Natural killer cell (primary cell): ENCODE measurements at regions not wholly inside any gene's neighbourhood (a gene's known extent, or its start where the extent isn't known, plus 50 kb on each side); places are given as distances from the start of the nearest gene placed in this dataset.

Source experiments
- ATAC-seq, 3 donors: fragments of 150-1000 bp in 2 of 3; fragments of 200-7000 bp in 1 of 3; cut with Tn5 transposase; 1 replicate in 1 of 3; 2 replicates in 2 of 3; pipeline ENCODE4 v1.10.0; 2021; ENCODE audit warnings: mild to moderate bottlenecking in 2 of 3, moderate library complexity in 2 of 3
- DNase-seq, 2 donors: peaks; one replicate each; pipeline versions ENCODE4 v3.0.0 to v3.0.0-alpha.2; 2013 to 2021; ENCODE audit warnings: mixed read lengths in 1 of 2
- H3K27ac ChIP-seq: one replicate; pipeline ENCODE4 v1.5.1; 2013; ENCODE audit warnings: mild to moderate bottlenecking, low read length
- H3K27me3 ChIP-seq: one replicate; pipeline ENCODE4 v1.6.1; 2013; ENCODE audit warnings: low read length; ENCODE audit not compliant: control insufficient read depth, insufficient read depth
- H3K36me3 ChIP-seq: one replicate; pipeline ENCODE4 v1.6.1; 2013; ENCODE audit warnings: low read length; ENCODE audit not compliant: control insufficient read depth, insufficient read depth
- H3K4me1 ChIP-seq: one replicate; pipeline ENCODE4 v1.6.1; 2013; ENCODE audit warnings: low read length; ENCODE audit not compliant: control insufficient read depth, insufficient read depth
- H3K4me3 ChIP-seq: one replicate; pipeline ENCODE4 v1.5.1; 2013; ENCODE audit warnings: low read length
- H3K9me3 ChIP-seq: one replicate; pipeline ENCODE4 v1.6.1; 2013; ENCODE audit warnings: low read length; ENCODE audit not compliant: control insufficient read depth, insufficient read depth
- H3K27ac Mint-ChIP-seq, 2 donors: one replicate each; pipeline ENCODE4 v1.8.0; 2022; ENCODE audit warnings: mild to moderate bottlenecking in 2 of 2, mixed read lengths in 2 of 2, moderate library complexity in 1 of 2
- H3K27me3 Mint-ChIP-seq, 2 donors: one replicate each; pipeline ENCODE4 v1.8.0; 2022; ENCODE audit warnings: low read depth in 2 of 2, mixed read lengths in 2 of 2
- H3K36me3 Mint-ChIP-seq: one replicate; pipeline ENCODE4 v1.8.0; 2022; ENCODE audit warnings: mixed read lengths
- H3K4me1 Mint-ChIP-seq, 2 donors: one replicate each; pipeline ENCODE4 v1.8.0; 2022; ENCODE audit warnings: mixed read lengths in 2 of 2
- H3K4me3 Mint-ChIP-seq: one replicate; pipeline ENCODE4 v1.8.0; 2022; ENCODE audit warnings: mild to moderate bottlenecking, moderate library complexity, mixed read lengths
- H3K9me3 Mint-ChIP-seq, 2 donors: one replicate each; pipeline ENCODE4 v1.8.0; 2022; ENCODE audit warnings: mixed read lengths in 2 of 2
- WGBS: methylation state at CpG from one replicate; pipeline ENCODE4 v1.1.7; 2013; ENCODE audit warnings: missing lambda C conversion rate; ENCODE audit not compliant: insufficient coverage; 5-methylcytosine and 5-hydroxymethylcytosine counted together
- intact Hi-C: fragments of 100-400 bp; cut with micrococcal nuclease; formaldehyde crosslinking; loops from one replicate; pipeline ENCODE4 v1.14.2; 2022
- TF ChIP-seq, protein P1 (sequence below): fragments of 200-600 bp; IDR thresholded peaks from one replicate; pipeline ENCODE4 v1.8.0; 2022; ENCODE audit warnings: antibody characterized with exemption

DNA sequence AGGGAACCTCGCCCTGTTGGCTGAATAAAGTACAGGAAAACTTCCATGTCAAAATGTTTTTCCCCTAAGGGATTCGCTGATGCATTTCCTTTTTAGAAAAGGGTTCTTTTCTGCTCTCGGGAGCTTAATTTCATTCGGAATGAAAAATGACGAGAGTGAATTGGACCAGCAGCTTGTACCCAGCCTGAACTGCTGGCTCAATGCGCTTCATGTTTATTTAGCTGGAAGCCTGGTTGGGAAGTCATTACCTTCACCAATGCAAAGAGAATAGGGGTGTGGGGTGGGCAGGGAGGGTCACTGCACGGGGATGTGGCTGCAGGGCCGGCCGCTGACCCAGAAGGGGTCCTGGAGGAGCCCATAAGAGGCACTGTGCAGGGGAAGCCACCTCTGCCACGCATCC is 207.7 kb downstream of the ENGASE start:
- DNase-seq (no peak), ATAC-seq (no peak)
- TF ChIP-seq, protein P1, sequence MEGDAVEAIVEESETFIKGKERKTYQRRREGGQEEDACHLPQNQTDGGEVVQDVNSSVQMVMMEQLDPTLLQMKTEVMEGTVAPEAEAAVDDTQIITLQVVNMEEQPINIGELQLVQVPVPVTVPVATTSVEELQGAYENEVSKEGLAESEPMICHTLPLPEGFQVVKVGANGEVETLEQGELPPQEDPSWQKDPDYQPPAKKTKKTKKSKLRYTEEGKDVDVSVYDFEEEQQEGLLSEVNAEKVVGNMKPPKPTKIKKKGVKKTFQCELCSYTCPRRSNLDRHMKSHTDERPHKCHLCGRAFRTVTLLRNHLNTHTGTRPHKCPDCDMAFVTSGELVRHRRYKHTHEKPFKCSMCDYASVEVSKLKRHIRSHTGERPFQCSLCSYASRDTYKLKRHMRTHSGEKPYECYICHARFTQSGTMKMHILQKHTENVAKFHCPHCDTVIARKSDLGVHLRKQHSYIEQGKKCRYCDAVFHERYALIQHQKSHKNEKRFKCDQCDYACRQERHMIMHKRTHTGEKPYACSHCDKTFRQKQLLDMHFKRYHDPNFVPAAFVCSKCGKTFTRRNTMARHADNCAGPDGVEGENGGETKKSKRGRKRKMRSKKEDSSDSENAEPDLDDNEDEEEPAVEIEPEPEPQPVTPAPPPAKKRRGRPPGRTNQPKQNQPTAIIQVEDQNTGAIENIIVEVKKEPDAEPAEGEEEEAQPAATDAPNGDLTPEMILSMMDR: no peak
- Mint-ChIP-seq H3K36me3 (no peaks in the 10 kb centered on the region), H3K4me3 (no peak overlapping the region), H3K4me1 (peaks cover 8 to 11% of the 10 kb centered on the region in 2 donors), H3K27me3 (no peaks in the 10 kb centered on the region), H3K9me3 (no peaks in the 10 kb centered on the region), H3K27ac (no peak overlapping the region)
- H3K4me3 ChIP-seq: no peak overlapping the region
- H3K36me3 ChIP-seq: no peaks in the 10 kb centered on the region
- WGBS: 77% methylated on average over 10 of the region's 10 CpGs
- no peaks in the 10 kb centered on the region for H3K27me3 ChIP-seq
- H3K9me3 ChIP-seq: no peaks in the 10 kb centered on the region
- H3K27ac ChIP-seq: no peak overlapping the region
- intact Hi-C loops: no loop called here
- H3K4me1 ChIP-seq: no peaks in the 10 kb centered on the region

DNA sequence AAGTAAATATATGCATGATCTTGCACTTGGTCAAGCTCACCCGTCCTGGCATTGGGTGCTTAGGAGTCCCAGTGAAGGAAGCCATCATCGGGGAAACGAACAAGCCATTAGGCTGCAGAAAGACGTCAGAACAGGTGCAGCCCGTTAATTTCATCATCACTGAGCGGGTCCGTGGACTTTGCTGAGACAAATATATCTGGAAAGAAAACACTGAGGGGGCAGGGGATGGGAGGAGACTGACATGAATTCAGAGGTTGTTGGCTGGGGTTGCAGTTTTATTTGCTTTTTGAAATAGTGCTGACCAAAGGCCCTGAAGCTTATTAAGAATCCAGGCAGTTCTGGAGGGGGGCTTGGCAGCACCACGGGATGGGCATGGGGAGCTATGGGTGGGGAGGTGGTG is 207.2 kb downstream of the ENGASE start:
- no peak overlapping the region for H3K4me3 Mint-ChIP-seq
- no peak overlapping the region for H3K4me3 ChIP-seq
- H3K9me3 Mint-ChIP-seq: no peaks in the 10 kb centered on the region
- no peak overlapping the region for H3K27ac Mint-ChIP-seq
- no peaks in the 10 kb centered on the region for H3K4me1 ChIP-seq
- no peaks in the 10 kb centered on the region for H3K36me3 Mint-ChIP-seq
- H3K27me3 ChIP-seq: no peaks in the 10 kb centered on the region
- peaks cover 8 to 11% of the 10 kb centered on the region in 2 donors for H3K4me1 Mint-ChIP-seq
- DNase-seq (no peak), ATAC-seq (no peak)
- H3K27ac ChIP-seq: no peak overlapping the region
- WGBS: 63% methylated on average over 8 of the region's 8 CpGs
- TF ChIP-seq, protein P1: no peak
- intact Hi-C loops: no loop called here
- no peaks in the 10 kb centered on the region for H3K27me3 Mint-ChIP-seq
- H3K9me3 ChIP-seq: no peaks in the 10 kb centered on the region
- no peaks in the 10 kb centered on the region for H3K36me3 ChIP-seq

DNA sequence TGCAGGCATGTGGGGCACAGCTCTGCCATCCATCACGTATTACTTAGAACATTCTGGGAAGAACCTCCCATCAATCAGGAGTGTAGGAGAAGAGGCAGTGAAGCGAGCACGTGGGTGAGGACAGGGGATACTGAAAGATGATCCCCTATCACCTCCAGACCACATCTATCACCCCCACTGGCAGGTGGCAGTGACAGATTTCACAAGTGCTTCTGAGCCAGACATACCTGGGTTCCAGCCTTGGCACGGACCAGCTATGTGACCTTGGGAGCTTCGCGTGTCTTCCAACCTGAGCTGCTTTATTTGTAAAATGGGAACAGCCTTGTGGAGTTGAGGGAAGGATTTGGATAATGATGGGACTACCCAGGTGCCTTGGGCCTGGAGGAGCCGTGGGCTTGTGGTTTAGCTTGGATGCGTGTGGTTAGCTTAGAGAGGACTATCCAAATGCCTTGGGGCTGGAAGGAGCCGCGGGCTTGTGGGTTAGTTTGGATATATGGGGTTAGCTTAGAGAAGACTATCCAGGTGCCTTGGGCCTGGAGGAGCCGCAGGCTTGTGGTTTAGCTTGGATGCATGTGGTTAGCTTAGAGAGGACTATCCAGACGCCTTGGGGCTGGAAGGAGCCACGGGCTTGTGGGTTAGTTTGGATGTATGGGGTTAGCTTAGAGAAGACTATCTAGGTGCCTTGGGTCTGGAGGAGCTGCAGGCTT is 206.4 kb downstream of the ENGASE start:
- H3K4me3 ChIP-seq: no peak overlapping the region
- no peaks in the 10 kb centered on the region for H3K9me3 ChIP-seq
- TF ChIP-seq, protein P1: no peak
- Mint-ChIP-seq H3K4me3 (no peak overlapping the region), H3K36me3 (no peaks in the 10 kb centered on the region), H3K4me1 (peaks cover 8 to 11% of the 10 kb centered on the region in 2 donors), H3K27ac (no peak overlapping the region), H3K27me3 (no peaks in the 10 kb centered on the region), H3K9me3 (no peaks in the 10 kb centered on the region)
- ATAC-seq: no peak
- no peak for DNase-seq
- H3K27me3 ChIP-seq: no peaks in the 10 kb centered on the region
- H3K36me3 ChIP-seq: no peaks in the 10 kb centered on the region
- H3K27ac ChIP-seq: no peak overlapping the region
- intact Hi-C loops: no loop called here
- WGBS: 73% methylated on average over 10 of the region's 13 CpGs
- no peaks in the 10 kb centered on the region for H3K4me1 ChIP-seq

DNA sequence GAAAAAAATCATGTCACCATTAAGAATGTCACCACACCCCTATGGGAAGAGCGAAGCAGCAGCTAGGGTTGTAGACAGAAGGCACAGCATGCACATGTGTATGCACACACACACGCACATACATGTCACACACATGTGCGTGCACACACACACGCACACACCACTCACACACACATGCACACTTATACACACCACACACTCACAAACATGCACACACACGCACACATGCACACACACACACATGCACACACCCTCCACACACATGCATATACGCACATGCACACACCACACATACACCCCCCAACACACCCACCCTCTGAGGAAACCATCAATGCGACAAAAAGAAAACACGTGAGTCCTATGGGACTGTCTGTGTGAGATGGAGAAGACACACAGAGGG is 205.4 kb downstream of the ENGASE start:
- Histone ChIP-seq H3K27me3 (no peaks in the 10 kb centered on the region), H3K27ac (no peak overlapping the region), H3K4me1 (no peaks in the 10 kb centered on the region), H3K9me3 (no peaks in the 10 kb centered on the region), H3K36me3 (no peaks in the 10 kb centered on the region), H3K4me3 (no peak overlapping the region)
- no peaks in the 10 kb centered on the region for H3K9me3 Mint-ChIP-seq
- no peak overlapping the region for H3K27ac Mint-ChIP-seq
- WGBS: 85% methylated on average over 8 of the region's 8 CpGs
- TF ChIP-seq, protein P1: no peak
- H3K27me3 Mint-ChIP-seq: no peaks in the 10 kb centered on the region
- no peak for DNase-seq
- no peaks in the 10 kb centered on the region for H3K36me3 Mint-ChIP-seq
- H3K4me3 Mint-ChIP-seq: no peak overlapping the region
- peak in 1 of 3 donors; percentile 21 for ATAC-seq
- intact Hi-C loops: no loop called here
- peaks cover 11 to 13% of the 10 kb centered on the region in 2 donors for H3K4me1 Mint-ChIP-seq
